ENCODE measurements at regions not wholly inside any gene's neighbourhood (a gene's known extent, or its start where the extent isn't known, plus 50 kb on each side); places are given as distances from the start of the nearest gene placed in this dataset.
"Not testable (repeated sequence)": the region's sequence is repeated elsewhere in the genome, so short reads cannot be mapped to it uniquely, and the experiment has no call there.

GRCh38 chr6:58365856-58366255, 1048.4 kb downstream of the PRIM2 start:
- H3K4me3 ChIP-seq (replicated peaks in 1 of 3; ENCODE audit: insufficient read depth in 1 of 3, low read depth in 2 of 3, low read length in 3 of 3); ATAC-seq; intact Hi-C loops (cut with micrococcal nuclease; ENCODE audit: unreplicated experiment); H2AFZ ChIP-seq (ENCODE audit: low read length); H3K36me3 ChIP-seq (replicated peaks in 1 of 2; ENCODE audit: control insufficient read depth in 1 of 2, insufficient read depth in 2 of 2, low read length in 2 of 2); H3K4me2 ChIP-seq (ENCODE audit: low read depth, low read length); H3K4me1 ChIP-seq (ENCODE audit: insufficient read depth, low read length); BruUV-seq (replicated peaks); H3K9ac ChIP-seq (ENCODE audit: insufficient read depth, low read depth, low read length); H4K20me1 ChIP-seq (ENCODE audit: insufficient read depth, low read length); POLR2A ChIA-PET; FAIRE-seq; CTCF ChIA-PET (ENCODE audit: low intra/inter-chr PET ratio, low total read pairs); DNase-seq (ENCODE audit: low spot score); in situ Hi-C loops (cut with HindIII; ENCODE audit: extremely low pct_ligation_motif_present, low pct_unique_long_range_greater_than_20kb); H3K79me2 ChIP-seq (ENCODE audit: insufficient read depth, low read length); H3K27ac ChIP-seq (ENCODE audit: extremely low read length, insufficient read depth, low read length); H3K27me3 ChIP-seq (ENCODE audit: control insufficient read depth in 1 of 2, insufficient read depth in 2 of 2, low read length in 2 of 2): not testable (repeated sequence)
- H3K9me3 ChIP-seq (ENCODE audit: low read length) = peaks cover 77% of the 10 kb centered on the region
- WGBS (ENCODE audit: low lambda C conversion rate) = 2% methylated on average over 3 of the region's 3 CpGs

- ATAC-seq; H3K4me1 ChIP-seq (ENCODE audit: insufficient read depth, low read length); H3K27ac ChIP-seq (ENCODE audit: extremely low read length, insufficient read depth, low read length); H3K4me3 ChIP-seq (replicated peaks in 1 of 3; ENCODE audit: insufficient read depth in 1 of 3, low read depth in 2 of 3, low read length in 3 of 3); H3K4me2 ChIP-seq (ENCODE audit: low read depth, low read length); CTCF ChIA-PET (ENCODE audit: low intra/inter-chr PET ratio, low total read pairs); H2AFZ ChIP-seq (ENCODE audit: low read length); DNase-seq (ENCODE audit: low spot score); FAIRE-seq; BruUV-seq (replicated peaks); H3K9ac ChIP-seq (ENCODE audit: insufficient read depth, low read depth, low read length); POLR2A ChIA-PET; H3K27me3 ChIP-seq (ENCODE audit: control insufficient read depth in 1 of 2, insufficient read depth in 2 of 2, low read length in 2 of 2); intact Hi-C loops (cut with micrococcal nuclease; ENCODE audit: unreplicated experiment); H3K79me2 ChIP-seq (ENCODE audit: insufficient read depth, low read length); in situ Hi-C loops (cut with HindIII; ENCODE audit: extremely low pct_ligation_motif_present, low pct_unique_long_range_greater_than_20kb); H3K36me3 ChIP-seq (replicated peaks in 1 of 2; ENCODE audit: control insufficient read depth in 1 of 2, insufficient read depth in 2 of 2, low read length in 2 of 2); H4K20me1 ChIP-seq (ENCODE audit: insufficient read depth, low read length): not testable (repeated sequence)
- peak; percentile 52 for TF ChIP-seq MAFF (IDR thresholded peaks at IDR 0.05; ENCODE audit: low read depth, low read length)
- TF ChIP-seq MAFK (conservative IDR thresholded peaks at IDR 0.05 in 1 of 2, IDR thresholded peaks at IDR 0.05 in 1 of 2; ENCODE audit: low read length in 2 of 2) = peak in 1 of 2 experiments; percentile 68; a peak in 2 of 4 replicates
- H3K9me3 ChIP-seq (ENCODE audit: low read length) = peaks cover 96% of the 10 kb centered on the region
- 1% methylated on average over 2 of the region's 2 CpGs for WGBS (ENCODE audit: low lambda C conversion rate)
These were observed 1089.2 kb downstream of the PRIM2 start for GRCh38 chr6:58406659-58407058.

- no TSS peak for BruUV-seq (replicated peaks)
- no peaks in the 10 kb centered on the region for H3K36me3 ChIP-seq (replicated peaks in 1 of 2; ENCODE audit: control insufficient read depth in 1 of 2, insufficient read depth in 2 of 2, low read length in 2 of 2)
- intact Hi-C loops (cut with micrococcal nuclease; ENCODE audit: unreplicated experiment) (no loop called here), in situ Hi-C loops (cut with HindIII; ENCODE audit: extremely low pct_ligation_motif_present, low pct_unique_long_range_greater_than_20kb) (no loop called here)
- H2AFZ ChIP-seq (ENCODE audit: low read length) = no peak overlapping the region
- FAIRE-seq (no peak), ATAC-seq (no peak), DNase-seq (ENCODE audit: low spot score) (no peak)
- H3K79me2 ChIP-seq (ENCODE audit: insufficient read depth, low read length) = no peaks in the 10 kb centered on the region
- H3K4me1 ChIP-seq (ENCODE audit: insufficient read depth, low read length) = no peaks in the 10 kb centered on the region
- POLR2A ChIA-PET = no interaction called here
- H4K20me1 ChIP-seq (ENCODE audit: insufficient read depth, low read length) = no peaks in the 10 kb centered on the region
- H3K9me3 ChIP-seq (ENCODE audit: low read length) = peaks cover 97% of the 10 kb centered on the region
- no peak overlapping the region for H3K27ac ChIP-seq (ENCODE audit: extremely low read length, insufficient read depth, low read length)
- CTCF ChIA-PET (ENCODE audit: low intra/inter-chr PET ratio, low total read pairs) = no interaction called here
- H3K4me2 ChIP-seq (ENCODE audit: low read depth, low read length) = no peak overlapping the region
- H3K9ac ChIP-seq (ENCODE audit: insufficient read depth, low read depth, low read length) = no peak overlapping the region
- no peak overlapping the region for H3K4me3 ChIP-seq (replicated peaks in 1 of 3; ENCODE audit: insufficient read depth in 1 of 3, low read depth in 2 of 3, low read length in 3 of 3)
- H3K27me3 ChIP-seq (ENCODE audit: control insufficient read depth in 1 of 2, insufficient read depth in 2 of 2, low read length in 2 of 2) = no peaks in the 10 kb centered on the region
- TF ChIP-seq FOXO1 (CRISPR knock-in tag; IDR thresholded peaks at IDR 0.05) (no peak), ZNF30 (CRISPR knock-in tag; IDR thresholded peaks at IDR 0.05) (no peak), HNF4G (IDR thresholded peaks at IDR 0.05; ENCODE audit: borderline replicate concordance, low read depth, low read length) (no peak), HNF4G (CRISPR knock-in tag; IDR thresholded peaks at IDR 0.05; ENCODE audit: borderline replicate concordance, low read depth) (no peak), TFDP1 (CRISPR knock-in tag; IDR thresholded peaks at IDR 0.05; ENCODE audit: borderline replicate concordance) (no peak), ETS1 (CRISPR knock-in tag; IDR thresholded peaks at IDR 0.05) (no peak), ZNF800 (CRISPR knock-in tag; IDR thresholded peaks at IDR 0.05) (no peak)
These were observed 1101.9 kb downstream of the PRIM2 start for GRCh38 chr6:58419321-58419720.

Data from HepG2 (cell line).